NB4 (cell line): ENCODE measurements at regions not wholly inside any gene's neighbourhood (a gene's known extent, or its start where the extent isn't known, plus 50 kb on each side); places are given as distances from the start of the nearest gene placed in this dataset.

Experiments
- DNase-seq: peaks from one replicate; pipeline ENCODE4 v3.0.0; 2010; ENCODE audit warnings: low read depth
- H3K4me3 ChIP-seq: one replicate; pipeline ENCODE4 v1.5.1; 2011; ENCODE audit warnings: mild to moderate bottlenecking, low read depth, low read length, moderate library complexity
- MYC ChIP-seq: IDR thresholded peaks from 2 replicates; pipeline ENCODE4 v1.6.1; 2011; ENCODE audit warnings: low read depth, low read length
- POLR2A ChIP-seq: IDR thresholded peaks from 2 replicates; pipeline ENCODE4 v1.6.1; 2011; ENCODE audit warnings: mild to moderate bottlenecking; ENCODE audit not compliant: insufficient read length; ENCODE audit errors: extremely low read depth
- TF ChIP-seq, protein P1 (sequence below): IDR thresholded peaks from 2 replicates; pipeline ENCODE4 v1.6.1; 2011; ENCODE audit warnings: low read depth, low read length
- TF ChIP-seq, protein P2 (sequence below): IDR thresholded peaks from one replicate; pipeline ENCODE4 v1.5.1; 2012; ENCODE audit warnings: low read depth, low read length

DNA sequence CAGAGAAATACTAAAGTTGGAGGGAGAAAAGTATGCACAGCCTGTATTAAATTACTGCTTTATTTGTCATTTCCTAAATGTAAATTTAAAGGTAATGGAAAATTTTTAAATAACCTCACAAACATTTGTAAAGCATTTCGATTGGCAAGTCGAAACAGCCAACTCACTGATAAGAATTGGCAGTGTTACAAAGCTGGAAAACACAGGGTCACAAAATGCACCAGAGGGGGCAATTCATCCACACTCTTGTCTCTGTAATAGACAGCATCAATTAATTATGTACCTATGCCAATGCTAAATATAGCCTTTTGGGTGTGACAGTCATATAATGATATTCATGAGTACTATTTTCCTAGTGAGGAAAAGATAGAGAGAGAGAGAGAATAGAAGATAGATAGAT lies 140.6 kb upstream of the PRLR start:
- TF ChIP-seq MYC (no peak), POLR2A (no peak)
- TF ChIP-seq, protein P1, sequence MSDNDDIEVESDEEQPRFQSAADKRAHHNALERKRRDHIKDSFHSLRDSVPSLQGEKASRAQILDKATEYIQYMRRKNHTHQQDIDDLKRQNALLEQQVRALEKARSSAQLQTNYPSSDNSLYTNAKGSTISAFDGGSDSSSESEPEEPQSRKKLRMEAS, result no peak
- TF ChIP-seq, protein P2, sequence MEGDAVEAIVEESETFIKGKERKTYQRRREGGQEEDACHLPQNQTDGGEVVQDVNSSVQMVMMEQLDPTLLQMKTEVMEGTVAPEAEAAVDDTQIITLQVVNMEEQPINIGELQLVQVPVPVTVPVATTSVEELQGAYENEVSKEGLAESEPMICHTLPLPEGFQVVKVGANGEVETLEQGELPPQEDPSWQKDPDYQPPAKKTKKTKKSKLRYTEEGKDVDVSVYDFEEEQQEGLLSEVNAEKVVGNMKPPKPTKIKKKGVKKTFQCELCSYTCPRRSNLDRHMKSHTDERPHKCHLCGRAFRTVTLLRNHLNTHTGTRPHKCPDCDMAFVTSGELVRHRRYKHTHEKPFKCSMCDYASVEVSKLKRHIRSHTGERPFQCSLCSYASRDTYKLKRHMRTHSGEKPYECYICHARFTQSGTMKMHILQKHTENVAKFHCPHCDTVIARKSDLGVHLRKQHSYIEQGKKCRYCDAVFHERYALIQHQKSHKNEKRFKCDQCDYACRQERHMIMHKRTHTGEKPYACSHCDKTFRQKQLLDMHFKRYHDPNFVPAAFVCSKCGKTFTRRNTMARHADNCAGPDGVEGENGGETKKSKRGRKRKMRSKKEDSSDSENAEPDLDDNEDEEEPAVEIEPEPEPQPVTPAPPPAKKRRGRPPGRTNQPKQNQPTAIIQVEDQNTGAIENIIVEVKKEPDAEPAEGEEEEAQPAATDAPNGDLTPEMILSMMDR, result no peak
- DNase-seq, result no peak
- H3K4me3 ChIP-seq, result no peak overlapping the region

DNA sequence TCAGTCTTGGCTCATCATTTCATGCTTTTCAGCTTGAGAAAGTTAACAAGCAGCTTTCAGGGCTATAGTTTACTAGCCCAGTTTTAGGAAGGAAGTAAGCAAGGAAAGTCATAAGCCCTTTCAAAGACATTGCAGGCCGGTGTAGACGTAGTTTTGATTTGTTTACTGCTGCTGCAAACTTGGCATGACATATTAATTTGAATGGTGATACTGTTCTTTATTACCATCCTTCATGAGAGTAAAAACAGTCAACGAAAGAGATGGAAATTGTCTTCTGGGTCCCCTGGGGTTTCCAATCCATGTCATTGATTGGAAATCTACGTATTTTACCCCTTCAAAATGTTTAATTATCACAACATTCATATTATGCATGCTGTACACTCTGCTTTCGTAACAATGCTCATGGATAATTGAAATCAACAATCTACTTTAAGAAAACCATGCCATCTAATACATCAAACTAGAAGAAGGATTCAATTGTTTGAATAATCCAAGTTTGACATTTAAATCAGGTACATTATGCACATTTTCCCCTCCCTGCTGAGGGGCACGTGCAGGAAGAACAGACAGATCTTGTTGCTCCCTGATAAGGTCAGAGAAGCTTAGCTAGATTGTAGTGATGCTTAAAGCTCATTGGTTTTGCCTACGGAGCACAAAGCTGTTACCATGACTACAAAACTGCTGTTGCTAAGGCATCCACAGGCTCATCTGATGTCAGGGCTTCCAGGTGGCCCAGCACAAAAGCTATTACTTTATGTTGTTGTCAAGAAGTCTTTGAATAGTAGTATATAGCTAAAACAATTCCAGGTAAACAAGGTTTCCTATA lies 139.9 kb upstream of the PRLR start:
- DNase-seq, result no peak
- no peak overlapping the region for H3K4me3 ChIP-seq
- TF ChIP-seq POLR2A (no peak), MYC (no peak)
- TF ChIP-seq, protein P2, result no peak
- TF ChIP-seq, protein P1, result no peak

DNA sequence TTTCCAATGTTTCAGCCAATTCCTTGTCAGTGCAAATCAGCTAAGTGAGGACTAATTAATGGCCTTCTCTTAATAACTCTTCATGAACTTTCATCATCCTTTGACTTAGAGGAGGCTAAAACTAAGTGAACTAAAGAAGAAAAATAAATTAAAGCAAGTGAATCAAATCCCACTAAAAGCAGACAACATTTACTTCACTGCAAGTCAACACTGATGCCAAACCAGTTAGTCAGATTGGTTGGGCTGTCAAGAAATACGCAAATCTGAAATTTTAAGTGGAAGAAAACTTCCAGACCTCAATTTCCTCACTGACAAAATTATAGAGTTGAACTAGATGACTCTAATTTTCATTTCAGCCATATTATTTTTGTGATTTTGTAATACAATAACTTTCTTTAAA lies 137.2 kb upstream of the PRLR start:
- TF ChIP-seq POLR2A, result no peak
- TF ChIP-seq, protein P2, result no peak
- TF ChIP-seq, protein P1, result no peak
- no peak for DNase-seq
- no peak overlapping the region for H3K4me3 ChIP-seq

DNA sequence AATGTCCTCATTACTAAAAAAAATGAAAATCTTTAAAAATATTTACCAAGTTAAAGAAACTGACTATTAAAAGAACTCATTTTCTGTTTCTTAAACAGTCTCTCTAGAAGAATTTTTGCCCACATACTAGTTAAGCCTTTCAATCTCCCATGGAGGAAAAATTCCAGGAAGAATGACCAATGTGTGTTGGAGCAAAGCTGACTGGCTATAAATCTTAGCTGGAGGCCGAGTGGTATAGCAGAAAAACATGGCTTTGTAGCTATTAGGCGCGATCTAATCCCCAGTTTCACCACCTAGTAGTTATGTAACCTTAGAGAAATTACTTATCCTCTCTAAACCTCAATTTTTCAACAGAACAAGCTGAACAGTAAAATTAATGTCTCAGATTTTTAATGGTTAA lies 135.5 kb upstream of the PRLR start:
- no peak for DNase-seq
- TF ChIP-seq POLR2A, result no peak
- TF ChIP-seq MYC, result no peak
- TF ChIP-seq, protein P1, result no peak
- H3K4me3 ChIP-seq, result no peak overlapping the region

DNA sequence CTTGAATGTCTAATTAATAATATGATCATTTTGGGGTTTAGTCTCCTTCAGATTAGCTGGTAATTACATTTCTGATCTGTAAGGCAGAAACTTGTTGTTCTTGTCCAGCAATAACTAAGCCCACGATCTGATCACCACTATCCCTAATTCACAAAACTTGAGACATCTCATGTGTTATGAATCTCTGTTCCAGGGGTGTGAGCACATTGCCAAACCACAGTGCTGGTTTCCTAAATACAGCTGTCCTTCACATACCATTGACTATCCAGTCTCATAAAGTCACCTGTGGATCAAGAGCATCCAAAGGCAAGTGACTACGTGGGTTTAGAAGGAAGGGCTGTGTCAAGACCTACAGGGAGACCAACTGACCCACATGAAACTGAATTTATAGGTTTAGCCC lies 134.1 kb upstream of the PRLR start:
- no peak overlapping the region for H3K4me3 ChIP-seq
- no peak for TF ChIP-seq MYC
- TF ChIP-seq, protein P2, result no peak
- TF ChIP-seq POLR2A, result no peak
- TF ChIP-seq, protein P1, result no peak
- no peak for DNase-seq

DNA sequence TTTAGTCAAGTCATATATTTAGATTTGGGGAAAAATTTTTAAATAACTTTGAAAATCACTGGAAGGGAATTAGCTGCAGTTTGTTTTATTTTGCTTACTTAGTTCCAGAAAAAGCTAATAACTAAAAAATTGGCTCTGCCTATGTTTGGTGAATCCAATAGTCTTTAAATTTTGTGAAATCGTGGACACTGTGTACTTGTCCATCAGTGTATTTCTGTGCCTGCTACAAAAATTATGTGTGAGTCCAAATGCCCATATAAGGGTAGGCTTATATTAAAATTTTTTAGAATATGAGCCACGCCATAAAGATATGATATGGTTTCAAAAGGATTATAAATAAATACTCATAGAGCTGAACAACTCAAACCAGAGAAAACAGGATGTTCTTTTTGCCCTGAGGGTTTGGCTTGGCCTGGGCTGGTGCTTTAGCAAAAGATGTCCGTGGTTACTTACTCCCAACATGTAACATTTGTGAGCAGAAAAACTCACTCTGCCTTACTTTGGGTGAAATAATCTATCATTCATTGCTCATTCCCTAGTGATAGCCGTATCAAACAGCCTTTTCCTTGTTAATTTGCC lies 133.2 kb upstream of the PRLR start:
- TF ChIP-seq, protein P2, result no peak
- no peak for TF ChIP-seq MYC
- TF ChIP-seq, protein P1, result no peak
- no peak for TF ChIP-seq POLR2A
- DNase-seq, result no peak

More for the DNA sequence above, 133.2 kb upstream of the PRLR start:
- no peak overlapping the region for H3K4me3 ChIP-seq
